Gastrocnemius medialis (tissue), 4 donors: ENCODE measurements at regions not wholly inside any gene's neighbourhood (a gene's known extent, or its start where the extent isn't known, plus 50 kb on each side); places are given as distances from the start of the nearest gene placed in this dataset.

Source experiments
- CTCF ChIP-seq, 5 experiments: fragments of 450-650 bp in 3 of 5; fragments of 200-600 bp in 2 of 5; sonication (generic) in 2 of 5; IDR thresholded peaks in 4 of 5; conservative IDR thresholded peaks in 1 of 5; 1 replicate in 4 of 5; 2 replicates in 1 of 5; pipeline ENCODE4 v1.5.1; 2016 to 2019; ENCODE audit warnings: antibody characterized with exemption in 5 of 5, mild to moderate bottlenecking in 3 of 5, moderate library complexity in 3 of 5
- POLR2A ChIP-seq, 2 donors: fragments of 450-650 bp; IDR thresholded peaks; one replicate each; pipeline ENCODE4 v1.6.1; 2017; ENCODE audit warnings: antibody characterized with exemption in 2 of 2, mild to moderate bottlenecking in 2 of 2, moderate library complexity in 2 of 2

GRCh38 chr4:138655985-138656384, 359.6 kb upstream of the NOCT start:
- no peak for TF ChIP-seq CTCF (IDR thresholded peaks at IDR 0.05 in 4 of 5, conservative IDR thresholded peaks at IDR 0.05 in 1 of 5)
- no peak for TF ChIP-seq POLR2A (IDR thresholded peaks at IDR 0.05)
